GM19468 (cell line): ENCODE measurements at regions not wholly inside any gene's neighbourhood (a gene's known extent, or its start where the extent isn't known, plus 50 kb on each side); places are given as distances from the start of the nearest gene placed in this dataset.
"Not testable (repeated sequence)": the region's sequence is repeated elsewhere in the genome, so short reads cannot be mapped to it uniquely, and the experiment has no call there.

Experiments
- ATAC-seq: cut with Tn5 transposase; IDR thresholded peaks from one replicate; pipeline ENCODE4 v1.9.1; 2021; ENCODE audit warnings: mild to moderate bottlenecking, moderate library complexity, moderate number of reproducible peaks; ENCODE audit not compliant: unreplicated experiment; ENCODE audit errors: extremely low read depth

DNA sequence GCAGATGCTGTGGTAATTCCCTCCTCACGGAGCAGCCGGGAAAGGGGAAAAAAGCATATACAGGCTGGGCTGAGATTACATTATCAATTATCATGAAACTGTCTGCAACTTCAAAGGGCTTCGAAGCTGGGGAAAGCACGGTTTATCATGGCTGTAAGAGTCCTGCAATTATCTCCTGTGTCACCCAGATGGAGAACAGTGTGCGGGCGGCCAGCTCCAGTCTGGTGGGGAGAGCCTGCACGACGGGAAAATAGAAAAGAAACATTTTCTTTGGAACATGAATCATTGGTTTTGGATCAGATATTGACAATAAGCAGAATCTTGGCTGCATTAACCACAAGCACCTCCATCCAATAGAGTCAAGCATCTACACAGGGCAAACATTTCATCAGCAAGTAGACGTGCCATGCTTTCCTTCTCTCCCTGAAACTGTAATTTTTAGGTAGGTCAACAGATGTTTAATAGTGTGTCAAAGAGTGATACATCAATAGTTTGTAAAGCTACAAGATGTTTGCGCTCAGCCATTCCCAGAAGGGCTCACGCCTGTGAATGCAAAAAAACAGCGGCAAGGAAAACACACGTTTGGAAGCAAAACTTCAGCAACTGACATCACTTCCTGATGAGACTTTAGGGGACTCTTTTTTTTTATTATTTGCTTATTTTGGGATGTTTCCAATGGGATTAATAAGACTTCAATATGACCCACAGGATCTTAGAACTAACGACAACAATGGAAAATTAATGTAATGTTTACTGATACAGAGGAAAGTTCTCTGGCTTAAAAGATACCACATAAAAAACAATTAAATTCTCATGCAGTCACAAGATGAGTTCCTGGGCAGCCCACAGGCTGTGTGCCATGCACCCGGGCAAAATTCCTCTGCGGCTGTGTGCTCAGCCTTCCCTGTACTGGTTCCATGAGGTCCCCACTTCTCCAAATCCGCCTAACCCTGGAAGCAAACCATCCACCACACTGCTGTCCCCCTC lies 111.0 kb upstream of the SALL3 start:
- ATAC-seq = no peak

DNA sequence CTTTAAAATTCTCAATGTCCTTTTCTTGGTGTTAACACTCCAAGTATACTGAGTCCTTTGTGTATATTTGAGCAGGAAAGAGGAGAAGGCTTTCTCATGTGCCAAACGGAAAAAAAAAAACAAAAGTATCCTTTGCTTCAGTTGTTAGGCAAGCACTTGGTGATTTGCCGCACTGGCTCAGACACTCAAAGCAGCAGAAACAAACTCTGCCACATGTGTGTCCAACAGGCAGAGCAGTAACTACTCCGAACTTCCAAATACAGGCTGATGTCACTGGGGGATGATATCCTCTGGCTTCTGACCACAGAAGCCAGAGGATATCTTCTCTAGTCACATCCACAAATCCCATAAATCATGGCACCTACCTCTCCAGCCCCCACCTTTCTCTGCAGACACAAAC lies 108.0 kb upstream of the SALL3 start:
- no peak for ATAC-seq

DNA sequence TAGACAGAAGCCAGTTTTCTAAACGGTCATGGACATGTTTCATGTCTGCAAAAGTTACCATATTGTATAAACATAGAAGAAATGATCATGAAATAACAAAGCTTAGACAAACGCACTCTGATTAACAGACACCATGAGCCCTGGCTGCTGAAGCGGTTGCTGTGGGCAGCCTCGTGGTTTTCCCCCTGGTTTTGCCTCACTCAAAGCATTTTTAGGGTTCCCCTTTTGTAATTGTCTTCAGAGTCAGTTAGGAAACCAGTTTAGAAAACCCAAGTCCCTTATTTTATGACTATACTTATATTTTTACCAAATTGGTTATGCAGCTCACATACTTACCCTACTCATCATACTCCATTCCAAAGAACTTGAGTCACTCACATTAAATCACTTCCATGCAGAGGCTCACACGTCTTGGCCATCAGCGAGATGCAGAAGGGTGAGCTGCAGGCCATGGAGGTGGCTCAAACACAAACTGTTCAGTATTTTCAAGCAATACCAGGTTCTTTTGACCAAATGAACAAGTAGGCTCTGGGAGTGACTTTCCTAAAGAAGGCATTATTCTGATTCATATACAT lies 105.6 kb upstream of the SALL3 start:
- ATAC-seq = no peak

DNA sequence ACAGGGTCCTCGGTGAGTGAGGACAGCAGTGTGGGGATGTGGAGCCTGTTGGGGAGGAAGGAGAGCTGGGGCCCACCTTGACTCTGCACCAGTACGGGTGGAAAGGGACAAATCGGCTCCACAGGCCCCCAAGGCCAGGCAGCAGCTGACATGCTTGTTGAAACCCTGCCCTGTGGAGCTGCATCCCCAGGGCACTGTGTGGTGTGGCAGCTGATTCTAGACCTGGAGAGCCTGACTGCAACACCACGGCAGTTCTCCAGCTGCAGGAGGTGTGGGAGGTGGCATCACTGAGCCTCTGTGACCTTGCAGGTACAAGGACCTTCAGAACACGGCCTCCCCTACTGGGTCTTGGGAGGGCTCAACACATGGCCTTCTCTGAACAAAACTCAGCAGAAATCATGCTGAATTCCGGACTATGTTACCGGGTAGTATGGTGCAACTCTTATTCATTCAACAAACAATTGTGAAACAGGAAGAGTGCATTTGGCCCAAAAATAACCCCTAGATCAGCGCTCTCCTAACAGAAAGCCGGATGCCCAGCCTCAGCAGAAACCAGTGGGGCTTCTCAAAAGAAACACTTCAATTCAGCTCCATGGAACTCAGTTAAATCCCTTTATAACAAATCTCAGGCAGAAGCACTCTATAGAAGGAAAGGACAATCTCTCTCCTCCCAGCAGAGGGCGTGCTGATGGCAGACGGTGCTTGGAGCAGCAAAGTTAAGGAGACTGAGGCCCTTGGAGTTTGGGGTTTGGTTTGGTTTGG lies 104.4 kb upstream of the SALL3 start:
- no peak for ATAC-seq

DNA sequence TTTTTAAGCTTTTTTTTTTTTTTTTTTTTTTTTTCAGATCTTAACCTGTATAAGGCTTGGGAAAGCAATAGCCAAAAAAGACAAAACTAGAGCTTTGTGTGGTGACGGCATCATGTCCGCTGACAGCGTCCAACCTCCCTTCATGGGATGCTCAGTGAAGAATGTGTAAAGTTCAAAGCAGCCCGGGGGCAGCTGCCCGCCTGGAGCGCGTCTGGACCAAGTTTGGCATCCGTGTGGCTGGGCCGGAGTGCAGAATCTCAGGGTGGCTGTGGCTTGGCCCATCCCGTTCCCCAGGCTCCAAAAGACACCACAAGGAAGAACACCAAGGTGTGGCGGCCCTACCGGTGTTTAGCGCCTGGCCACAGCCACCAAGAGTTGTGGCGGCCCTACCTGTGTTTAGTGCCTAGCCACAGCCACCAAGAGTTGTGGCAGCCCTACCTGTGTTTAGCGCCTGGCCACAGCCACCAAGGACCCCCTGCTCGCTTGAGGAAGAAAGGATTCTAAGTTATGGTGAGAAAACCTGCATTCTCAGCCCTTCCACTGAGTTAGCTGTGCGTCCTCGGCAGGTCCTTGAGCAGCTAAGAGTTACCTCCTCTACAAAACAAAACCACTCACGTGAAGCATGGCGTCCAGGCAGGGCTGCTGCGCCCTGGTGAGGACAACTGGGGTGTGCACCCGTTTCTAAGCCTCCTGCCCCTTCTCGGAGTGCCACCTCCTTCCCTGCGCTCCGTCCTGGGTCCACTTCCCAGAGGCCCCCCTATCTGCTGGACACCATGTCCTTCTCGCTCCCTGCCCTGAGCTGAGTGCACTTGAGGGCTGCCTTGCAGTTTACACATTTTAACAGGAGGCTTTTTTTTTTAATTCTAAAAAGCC lies 103.6 kb upstream of the SALL3 start:
- ATAC-seq = no peak

DNA sequence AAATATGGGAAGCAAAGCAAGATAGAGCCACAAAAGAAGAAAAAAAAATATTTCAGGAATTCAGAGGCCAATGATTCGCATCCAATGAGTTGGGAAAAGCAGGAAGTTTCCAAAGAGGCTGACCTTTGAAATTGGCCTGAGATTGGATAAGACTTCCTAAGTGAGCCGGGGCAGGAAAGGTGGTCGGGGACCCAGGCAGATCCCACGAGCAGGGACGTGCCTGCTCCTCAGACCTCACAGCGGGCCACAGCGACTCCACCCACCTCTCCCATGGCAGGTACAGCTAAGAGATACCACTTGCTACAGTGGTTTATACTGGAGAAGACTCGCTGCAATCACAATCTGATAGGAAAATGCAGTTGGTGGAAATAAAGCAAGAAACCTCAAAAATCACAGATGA lies 102.8 kb upstream of the SALL3 start:
- ATAC-seq = no peak

DNA sequence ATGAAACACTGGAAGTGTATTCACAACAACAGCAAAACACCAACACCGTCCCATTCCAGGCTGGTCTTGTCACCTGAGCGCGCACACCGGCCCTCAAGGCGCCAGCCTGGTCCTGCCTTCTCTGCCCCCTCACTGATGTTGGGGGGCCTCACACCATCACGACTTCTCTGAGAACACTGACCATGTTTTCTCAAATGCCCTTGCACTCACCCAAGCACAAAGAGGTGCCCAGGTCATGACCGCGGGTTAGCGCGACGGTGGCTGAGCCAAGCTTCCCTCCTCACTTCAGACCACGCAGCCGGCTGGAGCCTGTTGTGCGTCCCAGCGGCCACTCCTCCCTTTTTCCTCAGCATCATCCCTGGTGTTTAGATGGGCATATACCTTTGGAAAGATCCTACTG lies 101.3 kb upstream of the SALL3 start:
- no peak for ATAC-seq

DNA sequence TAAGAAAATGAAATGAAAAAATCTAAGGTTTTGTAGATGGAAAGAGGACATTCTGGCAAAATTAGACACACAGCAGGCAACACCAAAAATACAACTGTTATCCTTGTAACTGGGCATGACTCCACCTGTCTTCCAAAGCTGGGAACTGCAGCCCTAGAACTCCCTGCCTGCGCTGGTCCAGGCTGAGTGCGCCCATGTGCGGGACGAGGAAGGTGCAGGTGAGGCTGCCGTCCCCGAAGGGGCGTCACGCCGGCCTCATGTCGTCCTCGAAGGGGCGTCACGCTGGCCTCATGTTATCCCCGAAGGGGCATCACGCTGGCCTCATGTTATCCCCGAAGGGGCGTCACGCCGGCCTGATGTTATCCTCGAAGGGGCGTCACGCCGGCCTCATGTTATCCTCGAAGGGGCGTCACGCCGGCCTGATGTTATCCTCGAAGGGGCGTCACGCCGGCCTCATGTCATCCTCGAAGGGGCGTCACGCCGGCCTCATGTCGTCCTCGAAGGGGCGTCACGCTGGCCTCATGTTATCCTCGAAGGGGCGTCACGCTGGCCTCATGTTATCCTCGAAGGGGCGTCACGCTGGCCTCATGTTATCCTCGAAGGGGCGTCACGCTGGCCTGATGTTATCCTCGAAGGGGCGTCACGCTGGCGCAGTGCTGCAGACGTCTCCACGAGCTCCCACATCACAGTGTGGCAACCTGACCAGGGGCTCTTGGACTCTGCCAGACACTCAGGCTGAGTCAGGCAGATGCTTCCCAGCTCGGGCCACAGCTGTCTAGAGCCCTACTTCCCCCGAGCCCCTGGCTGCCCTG lies 100.3 kb upstream of the SALL3 start:
- not testable (repeated sequence) for ATAC-seq

DNA sequence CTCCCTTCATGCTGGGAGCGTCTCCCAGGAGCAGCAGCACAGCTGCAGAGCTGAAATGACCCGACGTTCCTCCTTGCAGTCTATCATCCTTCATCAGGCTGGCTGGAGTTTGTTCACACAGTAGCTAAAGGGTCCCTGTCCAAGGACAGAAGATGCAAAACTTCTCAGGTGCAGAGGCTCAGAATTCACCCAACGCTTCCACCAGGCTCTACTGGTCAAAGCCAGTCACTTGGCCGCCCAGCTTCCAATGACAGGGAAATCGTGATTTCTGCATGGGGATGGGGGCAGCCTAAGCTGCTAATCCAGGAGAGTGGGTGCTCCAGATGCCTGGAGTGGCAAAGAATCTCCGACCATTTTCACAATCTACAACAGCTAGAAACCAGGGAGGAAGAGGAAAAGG lies 97.0 kb upstream of the SALL3 start:
- no peak for ATAC-seq

DNA sequence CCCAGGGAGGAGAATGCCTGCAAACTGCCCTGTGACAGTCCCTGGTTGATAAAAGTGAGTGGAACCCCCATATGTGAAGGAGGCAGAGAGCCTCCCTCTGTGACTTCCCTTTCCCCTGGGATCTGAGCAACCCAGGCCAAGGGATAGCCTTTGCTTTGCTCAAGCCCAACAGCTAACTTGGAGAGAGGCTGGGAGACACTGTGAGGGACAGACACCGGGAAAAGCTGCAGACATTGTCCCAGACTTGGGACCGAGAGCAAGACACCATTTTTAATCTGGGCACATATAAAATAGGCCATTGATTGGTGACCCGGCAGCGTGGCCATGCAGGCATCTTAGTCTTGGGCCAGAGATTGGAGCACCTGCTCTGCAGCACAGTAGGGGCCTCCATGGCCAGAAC lies 96.1 kb upstream of the SALL3 start:
- no peak for ATAC-seq

DNA sequence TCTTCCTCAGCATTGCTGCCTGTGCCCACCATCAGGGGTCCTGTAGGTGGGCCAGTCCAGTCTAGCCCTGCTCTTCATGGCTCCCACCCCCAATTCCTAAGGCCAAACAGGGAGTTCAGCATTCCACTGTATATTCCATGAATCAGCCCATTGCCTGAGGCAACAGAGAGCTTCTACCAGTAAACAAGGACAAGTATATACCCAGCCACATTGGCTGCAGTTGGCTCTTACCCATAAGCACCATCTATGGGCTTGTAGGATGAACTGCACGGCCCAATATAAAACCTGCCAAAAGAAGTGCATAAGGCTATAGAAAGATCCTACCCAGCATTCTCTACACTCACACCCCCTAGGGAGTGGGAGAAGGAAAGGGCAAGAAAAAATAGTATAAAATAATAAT lies 95.1 kb upstream of the SALL3 start:
- no peak for ATAC-seq

DNA sequence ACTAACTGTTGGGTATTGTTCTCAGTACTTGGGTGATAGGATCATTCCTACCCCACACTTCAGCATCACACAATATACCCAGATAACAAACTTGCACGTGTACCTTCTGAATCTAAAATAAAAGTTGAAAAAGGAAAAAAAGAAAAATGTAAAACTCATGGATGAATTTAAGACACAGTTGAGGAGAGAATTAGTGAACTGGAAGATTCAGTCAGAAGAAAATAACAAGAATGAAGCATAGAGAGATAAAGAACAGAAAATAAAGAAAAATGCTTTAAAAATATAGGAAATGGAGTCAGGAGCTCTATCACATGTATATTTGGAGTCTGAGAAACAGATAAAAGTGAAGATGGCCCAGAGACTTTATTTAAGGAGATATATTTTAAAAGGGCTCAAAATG lies 90.4 kb upstream of the SALL3 start:
- ATAC-seq = no peak

DNA sequence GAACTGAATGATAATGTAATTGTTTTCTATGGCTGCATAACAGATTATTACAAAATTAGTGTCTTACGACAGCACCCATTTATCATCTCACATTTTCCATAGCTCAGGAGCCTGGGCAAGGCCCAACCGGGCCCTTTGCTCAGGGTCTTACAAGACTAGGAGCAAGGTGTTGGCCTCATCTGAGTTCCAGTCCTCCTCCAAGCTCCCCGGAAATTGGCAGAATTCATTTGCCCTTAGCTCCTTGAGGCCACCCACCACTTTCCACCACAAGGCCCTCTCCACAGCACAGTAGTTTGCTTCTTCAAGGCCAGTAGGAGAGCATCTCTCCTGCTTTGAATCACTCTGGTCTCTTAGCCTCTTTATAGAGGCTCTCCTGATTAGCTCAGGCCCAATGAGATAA lies 89.2 kb upstream of the SALL3 start:
- no peak for ATAC-seq

DNA sequence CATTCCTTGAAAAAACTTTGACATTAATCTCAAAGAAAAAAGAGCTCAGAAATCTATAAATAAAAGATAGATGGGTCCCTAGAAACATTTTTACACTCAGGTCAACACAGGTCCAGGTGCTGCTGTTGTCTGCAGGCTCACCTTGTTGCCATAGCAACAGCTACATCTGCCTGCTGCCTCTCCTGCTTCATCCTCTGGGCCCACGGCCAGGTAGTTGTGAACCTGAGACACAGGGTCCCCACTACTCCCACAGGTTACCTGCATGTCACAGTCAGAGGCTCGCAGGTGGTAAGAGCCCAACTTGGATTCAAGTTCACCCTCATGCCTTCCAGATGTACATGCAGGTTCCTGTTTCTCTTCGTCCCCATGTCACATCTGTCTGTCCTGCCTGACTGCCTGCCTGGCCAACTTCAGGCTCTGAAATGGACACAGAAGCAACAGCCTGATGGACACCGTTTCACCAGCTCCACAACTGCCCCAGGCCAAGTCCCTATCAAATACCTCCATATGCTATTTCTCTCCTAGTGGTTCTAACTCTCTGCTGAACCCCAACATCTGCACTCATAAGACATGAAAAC lies 88.3 kb upstream of the SALL3 start:
- no peak for ATAC-seq

DNA sequence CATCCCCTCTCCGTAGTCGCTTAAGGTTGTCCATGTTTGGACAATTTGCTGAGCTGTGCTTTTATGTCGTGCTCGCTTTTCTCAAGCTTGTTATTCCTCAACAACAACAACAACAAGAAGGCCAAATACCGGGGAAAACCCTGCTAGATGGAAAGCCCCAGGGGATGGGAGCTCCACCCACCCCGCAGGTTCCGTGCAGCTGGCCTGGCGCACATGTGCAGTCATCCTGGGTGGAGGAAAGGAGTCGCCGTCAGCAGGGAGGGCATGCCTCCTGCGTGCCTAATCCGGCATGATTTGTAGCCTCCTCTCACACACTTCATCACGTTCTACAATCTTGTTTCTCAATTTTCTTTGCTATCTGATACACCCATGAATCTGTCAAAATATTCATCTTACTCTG lies 87.4 kb upstream of the SALL3 start:
- no peak for ATAC-seq

DNA sequence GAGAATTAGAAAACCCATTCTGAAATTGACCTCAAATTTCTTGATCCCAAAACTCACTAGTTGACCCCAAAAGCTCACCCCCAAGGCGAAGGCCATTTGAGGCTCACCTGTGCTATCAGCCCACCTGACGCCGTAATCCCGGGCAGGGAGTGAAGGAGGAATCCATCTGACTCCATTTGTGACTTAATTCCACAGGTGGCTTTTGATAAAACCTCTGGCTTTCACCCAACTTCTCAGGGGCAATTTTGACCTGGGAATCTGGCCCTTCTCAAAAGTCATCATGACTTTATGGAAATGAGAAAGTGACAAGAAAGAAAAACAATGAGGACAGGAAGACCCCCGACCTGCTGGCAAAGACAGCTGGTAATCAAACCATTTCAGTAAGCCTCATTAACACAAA lies 86.9 kb upstream of the SALL3 start:
- ATAC-seq = no peak

DNA sequence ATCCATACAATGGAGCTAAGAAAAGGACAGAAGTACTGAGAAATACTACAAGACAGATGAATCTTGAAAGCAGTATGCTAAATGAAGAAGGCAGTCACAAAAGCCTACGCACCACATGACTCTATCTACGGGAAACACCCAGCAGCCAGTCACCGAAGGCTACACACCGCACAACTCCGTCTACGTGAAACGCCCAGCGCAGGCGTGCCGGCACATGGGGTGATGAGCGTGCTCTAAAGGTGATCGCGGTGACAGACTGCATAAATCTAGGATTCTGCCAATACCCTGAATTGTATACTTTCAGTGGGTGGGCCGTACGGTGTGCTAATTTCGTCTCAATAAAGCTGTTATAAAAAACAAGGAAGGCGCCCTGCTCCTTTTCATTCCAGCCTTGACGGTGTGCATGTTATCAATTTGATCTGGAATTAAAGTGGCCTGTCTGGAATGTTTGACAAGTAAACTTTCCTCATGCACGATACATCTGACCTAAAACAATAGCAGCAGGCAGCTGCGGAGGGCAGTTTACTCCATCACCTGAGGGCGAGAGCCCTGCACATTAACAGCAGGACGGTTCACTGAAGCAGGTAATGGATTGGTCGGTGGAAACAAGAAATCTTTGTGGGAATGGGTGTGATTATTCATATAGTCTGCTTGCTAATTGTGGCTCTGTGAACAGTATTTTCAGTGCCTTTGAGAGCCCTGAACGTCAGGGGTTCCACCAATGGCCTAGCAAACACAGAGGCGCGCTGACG lies 86.2 kb upstream of the SALL3 start:
- ATAC-seq = no peak

DNA sequence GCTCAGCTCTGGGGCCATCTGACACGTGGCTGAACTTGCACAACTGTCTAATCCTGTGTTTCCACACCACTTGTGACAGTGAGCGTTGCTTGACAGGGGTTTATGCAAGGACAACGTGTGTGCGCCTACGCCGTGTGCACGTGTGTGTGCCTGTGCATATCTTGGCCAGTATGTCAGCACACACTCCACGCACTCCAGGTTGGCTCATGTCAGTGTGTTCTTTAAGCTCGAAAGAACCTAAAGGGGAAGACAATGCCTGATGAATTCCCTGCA lies 85.6 kb upstream of the SALL3 start:
- ATAC-seq = no peak
